Adrenal gland (tissue), 5 donors: ENCODE measurements at regions not wholly inside any gene's neighbourhood (a gene's known extent, or its start where the extent isn't known, plus 50 kb on each side); places are given as distances from the start of the nearest gene placed in this dataset.

Experiments
- CTCF ChIP-seq, 6 experiments: fragments of 450-650 bp in 4 of 6; fragments of 200-600 bp in 2 of 6; sonication (generic) in 1 of 6; IDR thresholded peaks; 1 replicate in 5 of 6; 2 replicates in 1 of 6; pipeline versions ENCODE4 v1.5.1 to v1.8.0; 2016 to 2021; ENCODE audit warnings: antibody characterized with exemption in 6 of 6, mild to moderate bottlenecking in 2 of 6, moderate library complexity in 1 of 6
- POLR2A ChIP-seq, 2 donors: fragments of 450-650 bp; IDR thresholded peaks; one replicate each; pipeline ENCODE4 v1.6.1; 2017; ENCODE audit warnings: antibody characterized with exemption in 2 of 2, mild to moderate bottlenecking in 2 of 2, moderate library complexity in 1 of 2
- donor health status: DM: no; HTN: no; CAD: no.

DNA sequence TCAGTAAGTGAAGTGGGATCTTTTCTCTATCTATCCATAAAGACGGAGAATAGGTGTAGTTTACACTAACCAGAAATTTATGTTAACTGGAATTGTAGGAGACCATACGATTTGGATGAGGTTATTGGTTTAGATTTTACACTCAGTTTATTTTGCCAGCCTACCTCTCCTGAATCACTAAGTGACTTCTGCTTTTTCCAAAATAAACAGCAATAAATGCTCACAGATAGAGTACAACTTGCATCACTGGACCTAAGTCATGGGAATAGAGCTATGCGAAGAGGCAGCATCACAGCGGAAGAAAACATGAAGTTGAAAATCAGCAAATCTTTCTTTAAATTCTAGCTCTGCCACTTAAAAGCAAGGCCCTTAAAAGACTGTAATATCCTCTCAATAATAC, 781.0 kb downstream of the LIG4 start:
- TF ChIP-seq POLR2A (IDR thresholded peaks at IDR 0.05) (no peak), CTCF (IDR thresholded peaks at IDR 0.05) (no peak)
